ENCODE measurements at regions not wholly inside any gene's neighbourhood (a gene's known extent, or its start where the extent isn't known, plus 50 kb on each side); places are given as distances from the start of the nearest gene placed in this dataset.

DNA sequence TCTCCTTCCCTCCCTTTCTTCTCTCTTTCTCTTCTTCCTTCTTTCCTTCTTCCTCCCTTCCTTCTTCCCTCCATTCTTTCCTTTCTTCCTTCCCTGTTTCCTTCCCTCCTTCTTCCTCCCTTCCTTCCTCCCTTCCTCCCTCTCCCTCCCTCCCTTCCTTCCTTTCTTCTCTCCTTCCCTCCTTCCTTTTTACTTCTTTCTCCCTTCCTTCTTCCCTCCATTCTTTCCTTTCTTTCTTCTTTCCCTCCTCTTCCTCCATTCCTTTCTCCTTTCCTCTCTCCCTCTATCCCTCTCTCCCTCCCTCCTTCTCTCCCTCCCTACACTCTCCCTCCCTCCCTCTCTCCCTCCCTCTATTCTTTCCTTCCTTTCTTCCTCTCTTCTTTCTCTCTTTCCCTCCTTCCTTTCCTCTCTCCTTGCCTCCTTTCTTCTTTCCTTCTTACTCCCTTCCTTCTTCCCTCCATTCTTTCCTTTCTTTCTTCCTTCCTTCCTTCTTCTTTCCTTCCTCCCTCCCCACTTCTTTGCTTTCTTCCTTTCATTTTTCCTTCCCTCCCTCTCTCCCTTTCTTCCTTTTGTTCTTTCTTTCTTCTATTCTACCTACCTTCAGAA lies 200.4 kb upstream of the SSTR4 start:
- no peaks in the 10 kb centered on the region for H3K4me1 ChIP-seq
- H3K9me3 ChIP-seq: peaks cover 0 to 7% (median 0%) of the 10 kb centered on the region in 11 donors
- no peak overlapping the region for H3K27ac ChIP-seq
- TF ChIP-seq, protein P1, sequence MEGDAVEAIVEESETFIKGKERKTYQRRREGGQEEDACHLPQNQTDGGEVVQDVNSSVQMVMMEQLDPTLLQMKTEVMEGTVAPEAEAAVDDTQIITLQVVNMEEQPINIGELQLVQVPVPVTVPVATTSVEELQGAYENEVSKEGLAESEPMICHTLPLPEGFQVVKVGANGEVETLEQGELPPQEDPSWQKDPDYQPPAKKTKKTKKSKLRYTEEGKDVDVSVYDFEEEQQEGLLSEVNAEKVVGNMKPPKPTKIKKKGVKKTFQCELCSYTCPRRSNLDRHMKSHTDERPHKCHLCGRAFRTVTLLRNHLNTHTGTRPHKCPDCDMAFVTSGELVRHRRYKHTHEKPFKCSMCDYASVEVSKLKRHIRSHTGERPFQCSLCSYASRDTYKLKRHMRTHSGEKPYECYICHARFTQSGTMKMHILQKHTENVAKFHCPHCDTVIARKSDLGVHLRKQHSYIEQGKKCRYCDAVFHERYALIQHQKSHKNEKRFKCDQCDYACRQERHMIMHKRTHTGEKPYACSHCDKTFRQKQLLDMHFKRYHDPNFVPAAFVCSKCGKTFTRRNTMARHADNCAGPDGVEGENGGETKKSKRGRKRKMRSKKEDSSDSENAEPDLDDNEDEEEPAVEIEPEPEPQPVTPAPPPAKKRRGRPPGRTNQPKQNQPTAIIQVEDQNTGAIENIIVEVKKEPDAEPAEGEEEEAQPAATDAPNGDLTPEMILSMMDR (IDR thresholded peaks at IDR 0.05): no peak
- no peaks in the 10 kb centered on the region for H3K36me3 ChIP-seq
- ATAC-seq (no peak), DNase-seq (no peak)
- no peak overlapping the region for H3K4me3 ChIP-seq
- H3K27me3 ChIP-seq: no peaks in the 10 kb centered on the region
- intact Hi-C loops (cut with DNase I): loop anchor here in 1 of 10 donors (10.0 kb wide), 1 partner anchor 410 kb away; no protein-coding TSS in a partner anchor

DNA sequence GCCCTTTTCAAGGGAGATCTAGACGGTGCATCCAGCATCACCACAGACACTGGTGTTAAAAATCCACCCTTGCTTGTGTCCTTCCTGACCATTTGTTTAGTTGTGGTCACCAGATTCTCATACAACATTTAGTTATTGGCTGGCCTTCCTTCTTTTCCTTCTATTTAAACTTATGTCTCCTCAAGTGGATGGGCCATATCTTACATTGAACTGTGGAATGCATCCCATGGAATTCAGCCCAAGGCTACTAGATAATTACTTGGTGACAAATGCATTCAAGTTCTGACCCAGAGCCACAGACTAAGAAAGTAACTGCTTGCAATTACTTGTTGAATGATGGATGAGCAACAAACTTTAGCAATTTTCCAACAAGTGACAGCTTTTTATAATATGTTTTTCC lies 198.9 kb upstream of the SSTR4 start:
- TF ChIP-seq, protein P1 (IDR thresholded peaks at IDR 0.05): no peak
- DNase-seq: no peak
- Histone ChIP-seq H3K36me3 (no peaks in the 10 kb centered on the region), H3K27me3 (peaks cover 0 to 4% (median 0%) of the 10 kb centered on the region in 7 donors), H3K9me3 (peaks cover 0 to under 1% (median 0%) of the 10 kb centered on the region in 11 donors), H3K27ac (no peak overlapping the region), H3K4me1 (no peaks in the 10 kb centered on the region), H3K4me3 (no peak overlapping the region)
- ATAC-seq: no peak
- intact Hi-C loops (cut with DNase I): loop anchor here in 1 of 10 donors (10.0 kb wide), 1 partner anchor 409 kb away; no protein-coding TSS in a partner anchor
- 56 to 59% methylated on average over 1 of the region's 1 CpG for WGBS, 2 donors

DNA sequence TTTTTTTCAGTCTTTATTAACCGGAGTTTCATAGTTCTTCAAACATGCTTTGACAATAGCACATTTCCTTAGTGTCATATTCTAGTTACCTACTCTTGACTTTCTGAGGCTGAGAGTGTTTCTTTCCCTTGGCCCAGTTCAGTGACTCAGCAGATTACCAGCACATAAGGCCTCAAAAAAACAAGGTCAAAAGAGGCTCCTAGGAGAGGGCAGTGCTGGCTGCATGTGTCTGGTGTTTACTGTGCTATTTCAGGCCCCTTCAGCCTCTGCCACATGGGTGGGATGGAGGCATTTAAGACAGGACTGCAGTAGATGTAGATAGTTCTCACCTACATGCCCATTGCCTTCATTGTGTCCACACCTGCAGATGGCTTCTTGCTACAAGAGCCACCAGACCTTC lies 198.2 kb upstream of the SSTR4 start:
- DNase-seq (no peak), ATAC-seq (peak in 1 of 8 donors; percentile 25)
- Histone ChIP-seq H3K27ac (no peak overlapping the region), H3K4me1 (no peaks in the 10 kb centered on the region), H3K27me3 (peaks cover 0 to 4% (median 0%) of the 10 kb centered on the region in 7 donors), H3K4me3 (no peak overlapping the region), H3K36me3 (no peaks in the 10 kb centered on the region), H3K9me3 (no peaks in the 10 kb centered on the region)
- TF ChIP-seq, protein P1 (IDR thresholded peaks at IDR 0.05): no peak
- WGBS, 2 donors: 81 to 86% methylated on average over 1 of the region's 1 CpG
- intact Hi-C loops (cut with DNase I): loop anchor here in 1 of 10 donors (10.0 kb wide), 1 partner anchor 408 kb away; no protein-coding TSS in a partner anchor

DNA sequence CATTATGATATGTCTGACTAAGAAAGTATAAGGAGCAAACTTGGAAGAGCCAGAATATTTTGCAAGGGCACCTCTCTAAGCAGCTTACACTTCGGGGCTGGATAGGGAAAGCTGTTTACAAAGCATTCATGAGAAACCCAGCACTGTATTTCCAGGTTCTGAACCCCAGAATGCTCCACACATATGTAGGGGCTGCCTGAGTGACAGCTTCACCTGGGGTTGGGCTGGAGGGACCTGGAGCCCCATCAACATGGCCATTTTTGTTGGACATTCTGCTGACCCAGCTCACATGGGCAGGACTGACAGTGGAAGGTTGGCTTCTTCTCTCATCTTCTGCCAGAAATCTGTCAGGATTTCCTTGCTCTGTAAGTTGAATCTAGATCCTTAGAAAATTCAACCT lies 197.1 kb upstream of the SSTR4 start:
- TF ChIP-seq, protein P1 (IDR thresholded peaks at IDR 0.05): no peak
- H3K4me1 ChIP-seq: no peaks in the 10 kb centered on the region

More for the DNA sequence above, 197.1 kb upstream of the SSTR4 start:
- intact Hi-C loops (cut with DNase I): loop anchor here in 1 of 10 donors (10.0 kb wide), 1 partner anchor 407 kb away; no protein-coding TSS in a partner anchor
- Histone ChIP-seq H3K36me3 (no peaks in the 10 kb centered on the region), H3K9me3 (no peaks in the 10 kb centered on the region), H3K27me3 (peaks cover 0 to 5% (median 0%) of the 10 kb centered on the region in 7 donors), H3K4me3 (no peak overlapping the region), H3K27ac (no peak overlapping the region)
- ATAC-seq: no peak
- DNase-seq: no peak
- 41 to 93% methylated on average over 1 of the region's 1 CpG for WGBS, 2 donors
